HCT116 (cell line): ENCODE measurements at regions not wholly inside any gene's neighbourhood (a gene's known extent, or its start where the extent isn't known, plus 50 kb on each side); places are given as distances from the start of the nearest gene placed in this dataset.

Experiments used
- ATAC-seq: fragments of 200-7000 bp; cut with Tn5 transposase; 2 replicates; pipeline ENCODE4 v1.9.1; 2020; ENCODE audit warnings: mild to moderate bottlenecking, moderate library complexity
- BruUV-seq: library from RNA; stranded (reverse); fragments of 400-500 nt; replicated peaks from 2 replicates; lab custom pipeline; 2021; lab: Mats Ljungman, UMichigan
- CTCF ChIA-PET: fragments of 300-600 bp; sonication (Branson Sonifier 250); formaldehyde crosslinking; loops from one replicate; lab custom pipeline; 2021; ENCODE audit warnings: antibody characterized with exemption; lab: Charles Lee
- POLR2A ChIA-PET: fragments of 300-600, 350-600 bp; sonication (Branson Sonifier 250); formaldehyde crosslinking; loops from one replicate; lab custom pipeline; 2021; ENCODE audit warnings: antibody characterized with exemption; lab: Charles Lee
- RAD21 ChIA-PET, 2 experiments: fragments of 300-600 bp; sonication (Branson Sonifier 250); formaldehyde crosslinking; loops; one replicate each; lab custom pipeline; 2023; ENCODE audit warnings: low total read pairs in 2 of 2; ENCODE audit not compliant: uncharacterized antibody in 2 of 2, unreplicated experiment in 2 of 2, low non-redundant PET in 1 of 2; lab: Charles Lee
- DNase-seq: peaks from one replicate; pipeline ENCODE4 v3.0.0-alpha.2; 2010; ENCODE audit warnings: low read depth, low spot score
- H2AFZ ChIP-seq: fragments of 200-600 bp; shearing (Covaris generic), sonication (generic); 2 replicates; pipeline ENCODE4 v1.6.1; 2017; ENCODE audit warnings: low read depth, mixed run types, mixed read lengths, antibody characterized with exemption, low read length; ENCODE audit not compliant: poor library complexity, severe bottlenecking
- H3K27ac ChIP-seq: 2 replicates; pipeline ENCODE4 v1.5.1; 2012; ENCODE audit warnings: low read depth, low read length
- H3K27me3 ChIP-seq: fragments of 200-600 bp; sonication (generic); 2 replicates; pipeline ENCODE4 v1.6.1; 2016; ENCODE audit warnings: mixed run types, low read length, mixed read lengths; ENCODE audit not compliant: insufficient read depth
- H3K36me3 ChIP-seq, 2 experiments: fragments of 200-500 bp in 1 of 2; fragments of 200-600 bp in 1 of 2; sonication (Bioruptor generic) in 1 of 2; sonication (generic) in 1 of 2; 2 replicates each; pipeline versions ENCODE4 v1.5.1 to v1.6.1; 2014 to 2016; ENCODE audit warnings: low read length in 2 of 2, inconsistent platforms in 1 of 2, mixed read lengths in 1 of 2, mixed run types in 1 of 2; ENCODE audit not compliant: insufficient read depth in 2 of 2, control insufficient read depth in 1 of 2
- H3K4me1 ChIP-seq, 2 experiments: fragments of 200-600 bp in 1 of 2; sonication (generic) in 1 of 2; 2 replicates each; pipeline versions ENCODE4 v1.5.1 to v1.6.1; 2012 to 2017; ENCODE audit warnings: low read length in 2 of 2, inconsistent platforms in 1 of 2, mild to moderate bottlenecking in 1 of 2, mixed read lengths in 1 of 2, mixed run types in 1 of 2, moderate library complexity in 1 of 2; ENCODE audit not compliant: insufficient read depth in 2 of 2, control insufficient read depth in 1 of 2
- H3K4me2 ChIP-seq: fragments of 200-600 bp; sonication (generic); 2 replicates; pipeline ENCODE4 v1.6.1; 2017; ENCODE audit warnings: mixed run types, low read length, mixed read lengths
- H3K4me3 ChIP-seq, 2 experiments: fragments of 200-600 bp in 1 of 2; sonication (generic) in 1 of 2; replicated peaks in 1 of 2; 2 replicates each; pipeline ENCODE4 v1.5.1; 2011 to 2016; ENCODE audit warnings: low read length in 2 of 2, control low read depth in 1 of 2, low read depth in 1 of 2, mild to moderate bottlenecking in 1 of 2, mixed read lengths in 1 of 2, mixed run types in 1 of 2
- H3K79me2 ChIP-seq: fragments of 200-600 bp; sonication (generic); 2 replicates; pipeline ENCODE4 v1.6.1; 2017; ENCODE audit warnings: mild to moderate bottlenecking, mixed run types, low read length, moderate library complexity, mixed read lengths; ENCODE audit not compliant: insufficient read depth
- H3K9ac ChIP-seq: fragments of 200-600 bp; sonication (generic); 2 replicates; pipeline ENCODE4 v1.6.1; 2016; ENCODE audit warnings: low read length, mixed read lengths
- H3K9me2 ChIP-seq: fragments of 200-600 bp; sonication (generic), shearing (Covaris generic); 2 replicates; pipeline ENCODE4 v1.6.1; 2017; ENCODE audit warnings: mixed run types, mild to moderate bottlenecking, moderate library complexity; ENCODE audit not compliant: insufficient read depth
- H3K9me3 ChIP-seq, 2 experiments: fragments of 200-500 bp in 1 of 2; fragments of 200-600 bp in 1 of 2; sonication (Bioruptor generic) in 1 of 2; sonication (generic) in 1 of 2; 2 replicates each; pipeline ENCODE4 v1.6.1; 2014 to 2017; ENCODE audit warnings: low read length in 2 of 2, mixed read lengths in 2 of 2, inconsistent platforms in 1 of 2, low read depth in 1 of 2, mild to moderate bottlenecking in 1 of 2, mixed run types in 1 of 2, moderate library complexity in 1 of 2; ENCODE audit not compliant: control insufficient read depth in 1 of 2, insufficient read depth in 1 of 2
- H4K20me1 ChIP-seq: fragments of 200-600 bp; sonication (generic), shearing (Covaris generic); 2 replicates; pipeline ENCODE4 v1.6.1; 2017; ENCODE audit warnings: mixed run types, mild to moderate bottlenecking, moderate library complexity; ENCODE audit not compliant: insufficient read depth
- ATF3 ChIP-seq: IDR thresholded peaks from 2 replicates; pipeline ENCODE4 v1.6.1; 2012
- CBX3 ChIP-seq: IDR thresholded peaks from 2 replicates; pipeline ENCODE4 v1.6.1; 2012; ENCODE audit warnings: low read depth
- CEBPB ChIP-seq: IDR thresholded peaks from 2 replicates; pipeline ENCODE4 v1.6.1; 2012; ENCODE audit warnings: low read depth
- EGR1 ChIP-seq: IDR thresholded peaks from 2 replicates; pipeline ENCODE4 v1.6.1; 2012; ENCODE audit warnings: low read depth
- ELF1 ChIP-seq: IDR thresholded peaks from 2 replicates; pipeline ENCODE4 v1.6.1; 2012; ENCODE audit warnings: low read depth, borderline replicate concordance
- EZH2phosphoT487 ChIP-seq: fragments of 200-600 bp; IDR thresholded peaks from 2 replicates; pipeline ENCODE4 v1.6.1; 2018; ENCODE audit warnings: antibody characterized with exemption, borderline replicate concordance
- POLR2AphosphoS5 ChIP-seq: IDR thresholded peaks from 2 replicates; pipeline ENCODE4 v1.6.1; 2011; ENCODE audit warnings: mild to moderate bottlenecking, low read depth, low read length, moderate library complexity
- RAD21 ChIP-seq: IDR thresholded peaks from 2 replicates; pipeline ENCODE4 v1.6.1; 2012; ENCODE audit warnings: low read depth, mild to moderate bottlenecking
- REST ChIP-seq: IDR thresholded peaks from 2 replicates; pipeline ENCODE4 v1.6.1; 2012; ENCODE audit warnings: low read depth
- SIN3A ChIP-seq: IDR thresholded peaks from 2 replicates; pipeline ENCODE4 v1.6.1; 2012; ENCODE audit warnings: low read depth
- SP1 ChIP-seq: IDR thresholded peaks from 2 replicates; pipeline ENCODE4 v1.6.1; 2012; ENCODE audit warnings: low read depth
- SRF ChIP-seq: IDR thresholded peaks from 2 replicates; pipeline ENCODE4 v1.6.1; 2012; ENCODE audit warnings: low read depth
- TCF7L2 ChIP-seq: IDR thresholded peaks from 2 replicates; pipeline ENCODE4 v1.7.0; 2011; ENCODE audit warnings: borderline replicate concordance, inconsistent platforms; ENCODE audit not compliant: insufficient read depth, insufficient read length; ENCODE audit errors: extremely low read depth
- YY1 ChIP-seq: IDR thresholded peaks from 2 replicates; pipeline ENCODE4 v1.6.1; 2011; ENCODE audit warnings: low read length, low read depth, moderate library complexity, mild to moderate bottlenecking; ENCODE audit not compliant: insufficient replicate concordance; ENCODE audit errors: extremely low read depth
- ZBTB33 ChIP-seq: IDR thresholded peaks from 2 replicates; pipeline ENCODE4 v1.6.1; 2011; ENCODE audit warnings: mild to moderate bottlenecking, low read length, moderate library complexity; ENCODE audit not compliant: insufficient replicate concordance; ENCODE audit errors: extremely low read depth
- ZFX ChIP-seq: fragments of 450-650 bp; IDR thresholded peaks from 2 replicates; pipeline ENCODE4 v1.6.1; 2017
- intact Hi-C: fragments of 100-400 bp; cut with micrococcal nuclease; formaldehyde crosslinking; loops from 2 replicates; pipeline ENCODE4 v1.10.0; 2022

GRCh38 chr16:59840169-59840568 is 1106.1 kb upstream of the GOT2 start:
- Histone ChIP-seq H3K79me2 (no peaks in the 10 kb centered on the region), H3K4me3 (no peak overlapping the region), H3K9me3 (peaks cover 8 to 13% of the 10 kb centered on the region in 2 experiments; a peak in 2 of 4 replicates), H3K27me3 (no peaks in the 10 kb centered on the region), H3K9me2 (no peaks in the 10 kb centered on the region), H3K27ac (no peak overlapping the region), H2AFZ (no peak overlapping the region), H4K20me1 (no peaks in the 10 kb centered on the region), H3K9ac (no peak overlapping the region), H3K36me3 (no peaks in the 10 kb centered on the region), H3K4me2 (no peak overlapping the region), H3K4me1 (no peaks in the 10 kb centered on the region)
- CTCF ChIA-PET = no interaction called here
- TF ChIP-seq ATF3 (no peak), ZFX (no peak), POLR2AphosphoS5 (no peak), SRF (no peak), CEBPB (no peak), YY1 (no peak)
- intact Hi-C loops = no loop called here
- ATAC-seq = no peak
- POLR2A ChIA-PET = no interaction called here
- no peak for DNase-seq
- BruUV-seq = no TSS peak
- RAD21 ChIA-PET = no interaction called here

GRCh38 chr16:59826767-59827166 is 1092.7 kb upstream of the GOT2 start:
- Histone ChIP-seq H2AFZ (no peak overlapping the region), H3K4me2 (no peak overlapping the region), H3K4me3 (no peak overlapping the region), H3K79me2 (no peaks in the 10 kb centered on the region), H3K9me3 (peaks cover 0 to 5% of the 10 kb centered on the region in 2 experiments; a peak in 2 of 4 replicates), H3K36me3 (no peaks in the 10 kb centered on the region), H3K27me3 (no peaks in the 10 kb centered on the region), H3K27ac (no peak overlapping the region), H3K9me2 (no peaks in the 10 kb centered on the region), H3K9ac (no peak overlapping the region), H4K20me1 (no peaks in the 10 kb centered on the region), H3K4me1 (no peaks in the 10 kb centered on the region)
- intact Hi-C loops = no loop called here
- RAD21 ChIA-PET = no interaction called here
- CTCF ChIA-PET = no interaction called here
- DNase-seq (no peak), ATAC-seq (no peak)
- BruUV-seq = no TSS peak
- POLR2A ChIA-PET = no interaction called here
- TF ChIP-seq SP1 (no peak), SIN3A (no peak), TCF7L2 (no peak), CBX3 (no peak), EGR1 (no peak), ZBTB33 (no peak), EZH2phosphoT487 (no peak), RAD21 (no peak), ELF1 (no peak), SRF (no peak), ATF3 (no peak), REST (no peak), POLR2AphosphoS5 (no peak)
